ENCODE measurements at regions not wholly inside any gene's neighbourhood (a gene's known extent, or its start where the extent isn't known, plus 50 kb on each side); places are given as distances from the start of the nearest gene placed in this dataset.

GRCh38 chr16:5187402-5187952 is 89.9 kb upstream of the EEF2KMT start:
- no peak for TF ChIP-seq CTCF (IDR thresholded peaks at IDR 0.05; ENCODE audit: insufficient read depth, low read length, poor library complexity, severe bottlenecking)
- no peak for TF ChIP-seq EZH2phosphoT487 (conservative IDR thresholded peaks at IDR 0.05; ENCODE audit: low read length)

Measured in SU-DHL-6 (cell line).